ENCODE measurements at regions not wholly inside any gene's neighbourhood (a gene's known extent, or its start where the extent isn't known, plus 50 kb on each side); places are given as distances from the start of the nearest gene placed in this dataset.

DNA sequence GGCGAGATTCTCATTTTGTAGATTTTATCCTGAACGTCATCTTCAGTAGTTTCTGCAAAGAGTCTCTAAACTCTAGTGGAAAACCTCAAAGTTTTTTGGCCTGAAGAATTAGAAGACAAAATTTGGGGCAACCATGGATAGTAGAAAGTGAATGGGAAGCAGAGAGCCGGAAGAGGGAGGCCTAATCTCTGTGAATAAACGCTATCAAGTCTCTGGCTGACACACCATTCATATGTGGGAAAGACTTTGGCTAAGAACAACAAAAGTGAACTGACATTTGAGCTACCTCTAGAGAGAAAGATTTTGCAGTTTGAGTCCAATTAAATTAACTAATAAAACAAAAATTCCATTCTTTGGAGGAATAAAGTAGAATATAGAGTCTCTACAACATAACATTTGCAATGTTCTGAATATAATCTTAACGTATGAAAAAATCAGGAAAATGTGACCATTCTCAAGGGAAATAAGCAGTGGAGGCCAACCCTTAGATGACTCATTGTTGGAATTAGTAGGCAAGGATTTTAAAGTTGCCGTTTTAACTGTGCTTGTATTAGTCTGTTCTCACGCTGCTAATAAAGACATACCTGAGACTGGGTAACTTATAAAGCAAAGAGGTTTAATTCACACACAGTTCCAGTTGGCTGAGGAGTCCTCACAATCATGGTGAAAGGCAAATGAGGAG is 184.6 kb downstream of the C3orf38 start (continued):
- TF ChIP-seq PHF8 (conservative IDR thresholded peaks at IDR 0.05; ENCODE audit: low read depth, low read length) (no peak), POLR2A (IDR thresholded peaks at IDR 0.05; ENCODE audit: control extremely low read depth in 1 of 2, low read depth in 2 of 2, low read length in 2 of 2) (no peak)

Measured in H1 (cell line).